HG02588 (cell line): ENCODE measurements at regions not wholly inside any gene's neighbourhood (a gene's known extent, or its start where the extent isn't known, plus 50 kb on each side); places are given as distances from the start of the nearest gene placed in this dataset.
"Not testable (repeated sequence)": the region's sequence is repeated elsewhere in the genome, so short reads cannot be mapped to it uniquely, and the experiment has no call there.

Experiments
- ATAC-seq: cut with Tn5 transposase; IDR thresholded peaks from one replicate; pipeline ENCODE4 v1.9.1; 2021; ENCODE audit warnings: mild to moderate bottlenecking, moderate library complexity; ENCODE audit not compliant: unreplicated experiment

DNA sequence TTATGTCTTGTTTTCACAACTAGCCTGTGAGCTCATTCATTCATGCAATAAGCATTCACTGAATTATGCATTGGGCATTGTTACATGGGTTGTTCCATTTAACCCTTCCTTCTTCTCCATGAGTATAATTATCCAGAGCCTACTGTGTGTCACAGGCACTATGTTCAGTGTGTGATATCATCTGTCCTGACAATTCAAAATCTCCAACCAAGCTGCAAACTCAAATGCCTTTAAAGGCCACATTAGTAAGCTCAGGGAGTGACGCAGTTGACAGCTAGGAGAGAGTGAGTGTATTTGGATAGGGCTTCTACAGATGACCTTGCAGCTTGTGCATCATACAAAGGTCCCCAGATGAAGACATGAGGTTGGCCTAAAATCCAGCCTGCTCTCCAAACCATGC is 289.5 kb downstream of the OMA1 start:
- no peak for ATAC-seq

DNA sequence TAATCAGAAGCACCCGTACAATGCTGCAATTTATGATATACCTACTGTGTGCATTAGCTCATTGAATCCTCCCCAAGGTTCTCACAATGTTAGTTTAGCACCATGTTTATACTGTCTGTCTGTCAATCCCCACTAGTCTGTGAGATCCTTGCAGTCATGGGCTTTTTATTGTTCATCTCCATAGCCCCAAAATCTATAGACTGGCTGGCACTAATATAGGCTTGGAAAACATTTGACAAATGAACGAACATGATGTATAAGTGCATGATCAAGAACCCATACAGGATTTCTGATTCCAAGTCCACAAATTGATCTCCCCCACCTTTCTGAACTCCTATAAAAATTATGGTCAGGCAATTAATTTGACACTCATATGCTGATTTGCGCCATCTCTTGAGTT is 290.0 kb downstream of the OMA1 start:
- ATAC-seq, result no peak

- no peak for ATAC-seq
These were observed 290.5 kb downstream of the OMA1 start for GRCh38 chr1:58256041-58256440.

DNA sequence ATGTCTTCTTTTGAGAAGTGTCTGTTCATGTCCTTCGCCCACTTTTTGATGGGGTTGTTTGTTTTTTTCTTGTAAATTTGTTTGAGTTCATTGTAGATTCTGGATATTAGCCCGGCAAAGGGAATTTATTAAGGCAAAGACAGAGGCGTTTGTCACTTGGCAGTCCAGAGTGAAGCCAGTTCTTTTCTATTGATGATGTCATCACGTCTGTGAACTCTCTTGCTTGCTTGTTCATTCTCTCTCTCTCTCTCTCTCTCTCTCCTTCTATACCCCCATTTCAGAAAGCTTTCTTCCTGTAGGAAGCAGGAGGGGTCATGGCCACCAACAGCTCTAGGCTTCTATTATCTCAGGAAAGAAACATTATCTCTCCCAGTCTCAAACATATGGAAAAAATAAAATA is 291.3 kb downstream of the OMA1 start:
- no peak for ATAC-seq

- no peak for ATAC-seq
These were observed 295.0 kb downstream of the OMA1 start for GRCh38 chr1:58251430-58252073.

DNA sequence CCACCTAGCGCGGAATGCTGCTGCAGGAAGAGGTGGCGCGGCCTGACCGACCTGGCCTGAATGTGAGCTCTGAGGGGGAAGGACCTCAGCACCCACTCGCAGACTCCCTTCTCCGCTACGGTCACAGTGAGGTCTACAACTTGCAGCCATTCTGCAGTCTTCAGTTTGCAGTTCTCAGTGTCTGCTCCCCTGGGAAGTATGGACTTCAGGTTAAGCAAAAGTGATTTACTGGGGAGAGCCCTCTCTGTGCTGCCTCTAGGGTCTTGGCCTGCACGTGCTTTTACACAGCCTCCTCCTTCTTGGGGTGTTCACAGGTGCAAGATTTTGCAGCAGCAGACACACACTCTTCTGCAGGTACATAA is 296.0 kb downstream of the OMA1 start:
- no peak for ATAC-seq

GRCh38 chr1:58249737-58250586 is 296.6 kb downstream of the OMA1 start:
- no peak for ATAC-seq

GRCh38 chr1:58249388-58249736 is 297.2 kb downstream of the OMA1 start:
- no peak for ATAC-seq

DNA sequence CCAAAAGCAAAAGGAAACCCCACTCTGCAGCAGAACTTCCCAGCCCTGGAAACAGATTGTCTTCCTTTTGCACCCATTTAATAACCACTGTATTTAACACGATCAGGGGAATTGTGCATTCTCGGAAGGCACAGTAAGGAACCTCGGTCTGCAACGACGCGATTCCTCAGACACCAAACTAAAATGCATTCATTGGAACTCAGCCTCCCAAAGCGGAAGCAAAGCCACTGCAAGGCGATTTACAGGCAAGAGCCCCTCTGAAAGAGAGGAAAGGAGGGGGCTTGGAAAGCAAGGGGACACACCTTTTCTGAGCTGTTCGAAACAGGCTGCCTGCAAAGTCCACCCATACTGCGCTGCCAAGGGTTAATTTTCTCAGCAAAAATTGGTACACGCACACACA is 297.7 kb downstream of the OMA1 start:
- no peak for ATAC-seq

GRCh38 chr1:58248072-58248471 is 298.5 kb downstream of the OMA1 start:
- no peak for ATAC-seq

DNA sequence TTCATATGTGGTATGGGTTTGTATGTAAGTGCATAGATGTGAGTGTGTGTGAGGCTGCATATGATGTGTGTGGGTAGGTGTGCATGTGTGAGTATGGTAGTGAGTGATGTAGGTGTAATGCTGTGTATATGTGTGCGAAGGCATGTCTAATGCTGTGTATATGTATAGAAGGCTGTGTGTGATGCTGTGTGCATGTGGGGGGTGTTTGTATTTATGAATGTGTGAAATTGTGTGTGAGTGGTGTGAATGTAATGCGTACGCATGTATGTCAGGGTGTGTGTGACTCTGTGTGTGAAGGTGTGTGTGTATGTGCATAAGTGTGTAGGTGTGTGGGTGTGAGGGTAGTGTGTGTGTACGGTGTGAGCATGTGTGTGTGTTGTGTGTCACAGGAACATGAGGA is 300.0 kb downstream of the OMA1 start:
- ATAC-seq, result no peak

GRCh38 chr1:58244872-58245271 is 301.7 kb downstream of the OMA1 start:
- ATAC-seq, result no peak

- no peak for ATAC-seq
These were observed 307.7 kb downstream of the OMA1 start for GRCh38 chr1:58238846-58239245.

DNA sequence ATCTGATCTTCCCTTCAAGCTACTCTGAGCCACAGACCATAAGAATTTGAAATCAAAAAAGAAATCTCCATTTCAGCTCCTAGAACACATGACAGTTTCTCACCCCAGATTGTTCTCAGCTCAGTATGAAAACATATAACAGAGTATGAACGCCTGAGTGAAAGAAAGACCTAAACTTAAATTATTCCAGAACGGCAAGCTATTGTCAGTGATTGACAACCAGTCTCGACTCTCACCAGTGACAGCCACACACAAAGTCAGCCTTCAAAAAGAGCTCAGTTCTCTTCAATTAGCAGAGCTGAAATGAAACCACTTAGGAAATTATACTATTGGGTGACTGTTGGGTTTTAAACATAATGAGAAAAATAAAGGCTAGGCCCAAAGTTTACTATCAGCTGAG is 312.8 kb downstream of the OMA1 start:
- no peak for ATAC-seq

DNA sequence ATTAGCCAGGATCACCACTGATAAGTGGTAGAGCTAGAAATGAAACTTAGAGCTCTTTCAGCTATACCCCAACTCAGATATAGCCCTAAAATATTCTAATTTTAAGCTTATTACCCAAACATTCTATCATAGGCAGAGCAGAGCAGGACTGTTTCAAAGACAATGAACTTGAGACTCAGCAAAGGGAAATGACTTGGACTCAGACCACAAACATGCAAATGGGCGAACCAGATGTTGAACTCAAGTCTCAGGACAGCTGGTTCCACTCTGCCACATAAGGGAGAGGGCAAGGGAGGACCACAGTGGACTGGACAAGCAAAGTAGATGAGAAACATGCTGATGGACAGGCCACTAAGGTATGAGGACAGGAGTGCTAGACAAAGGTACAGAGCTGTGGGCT is 315.3 kb downstream of the OMA1 start:
- peak; percentile 77 for ATAC-seq

DNA sequence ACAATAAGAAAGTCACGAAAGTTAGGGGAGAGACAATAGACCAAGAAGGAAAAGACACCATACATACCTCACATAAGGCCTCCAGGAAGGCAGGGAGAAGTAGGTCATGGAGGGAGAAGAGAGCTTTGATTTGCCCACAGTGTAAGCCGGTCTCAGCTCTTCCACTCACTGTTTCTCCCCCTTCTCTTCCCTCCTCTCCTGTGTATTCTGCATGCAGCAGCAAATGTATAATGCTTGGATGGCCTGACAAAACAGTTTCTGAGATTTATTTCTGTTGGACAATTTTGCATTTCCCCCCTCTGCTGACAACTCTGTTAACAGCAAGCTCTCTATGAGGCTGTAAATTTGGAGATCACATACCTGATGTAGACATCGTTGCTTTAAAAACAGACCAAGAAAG is 318.9 kb downstream of the OMA1 start:
- ATAC-seq, result no peak

GRCh38 chr1:58223522-58223921 is 323.0 kb downstream of the OMA1 start:
- no peak for ATAC-seq

DNA sequence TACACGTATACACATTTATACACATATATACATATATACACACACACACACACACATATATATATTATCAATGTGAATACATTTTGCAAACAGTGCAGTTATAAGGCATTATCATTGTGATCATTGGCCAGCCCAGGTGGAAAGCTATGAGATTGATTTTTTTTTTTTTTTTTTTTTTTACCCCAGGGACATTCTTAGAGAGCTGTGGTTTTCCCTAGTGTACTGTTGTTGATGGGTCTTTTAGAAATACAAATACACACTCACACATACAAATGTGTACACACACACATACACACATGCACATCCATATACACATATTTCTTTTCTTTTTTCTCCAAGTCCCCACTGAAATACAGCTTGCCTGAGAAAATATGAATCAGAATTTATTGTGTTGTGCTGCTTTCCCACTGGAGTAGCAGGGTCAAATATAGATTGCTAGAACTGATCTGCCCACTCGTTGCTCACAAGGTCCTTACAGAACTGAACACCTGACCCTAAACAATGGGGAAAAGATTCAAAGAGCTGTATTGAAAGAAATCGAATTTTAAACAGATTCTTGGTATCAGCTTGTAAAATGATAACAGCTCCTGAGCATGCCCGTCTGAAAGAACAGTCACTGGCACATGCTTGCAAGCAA is 325.6 kb downstream of the OMA1 start:
- no peak for ATAC-seq

DNA sequence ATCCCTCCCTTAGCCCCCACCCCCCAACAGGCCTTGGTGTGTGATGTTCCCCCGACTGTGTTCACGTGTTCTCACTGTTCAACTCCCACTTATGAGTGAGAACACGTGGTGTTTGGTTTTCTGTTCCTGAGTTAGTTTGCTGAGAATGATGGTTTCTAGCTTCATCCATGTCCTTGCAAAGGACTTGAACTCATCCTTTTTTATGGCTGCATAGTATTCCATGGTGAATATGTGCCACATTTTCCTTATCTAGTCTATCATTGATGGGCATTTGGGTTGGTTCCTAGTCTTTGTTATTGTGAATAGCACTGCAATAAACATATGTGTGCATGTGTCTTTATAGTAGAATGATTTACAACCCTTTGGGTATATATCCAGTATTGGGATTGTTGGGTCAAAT is 330.4 kb downstream of the OMA1 start:
- not testable (repeated sequence) for ATAC-seq

DNA sequence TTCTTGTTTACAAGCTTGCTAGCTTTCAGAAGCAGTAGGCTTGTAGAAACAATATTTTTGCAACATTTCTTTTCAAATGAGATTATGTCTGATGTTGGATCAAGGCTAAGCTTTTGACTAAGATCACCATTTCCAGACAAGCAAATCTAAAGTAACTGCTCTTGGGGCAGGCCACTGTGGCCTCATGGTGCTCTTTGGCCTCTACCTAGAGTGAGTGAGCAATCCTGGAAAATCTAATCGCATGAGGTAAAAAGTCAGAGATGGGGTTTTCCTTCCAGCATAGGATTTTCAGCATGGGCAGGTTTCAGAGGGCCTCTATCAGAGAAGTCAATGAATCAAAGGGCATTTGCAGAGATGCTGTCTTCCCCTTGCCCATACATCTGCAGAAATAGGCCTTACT is 331.9 kb downstream of the OMA1 start:
- ATAC-seq, result no peak

DNA sequence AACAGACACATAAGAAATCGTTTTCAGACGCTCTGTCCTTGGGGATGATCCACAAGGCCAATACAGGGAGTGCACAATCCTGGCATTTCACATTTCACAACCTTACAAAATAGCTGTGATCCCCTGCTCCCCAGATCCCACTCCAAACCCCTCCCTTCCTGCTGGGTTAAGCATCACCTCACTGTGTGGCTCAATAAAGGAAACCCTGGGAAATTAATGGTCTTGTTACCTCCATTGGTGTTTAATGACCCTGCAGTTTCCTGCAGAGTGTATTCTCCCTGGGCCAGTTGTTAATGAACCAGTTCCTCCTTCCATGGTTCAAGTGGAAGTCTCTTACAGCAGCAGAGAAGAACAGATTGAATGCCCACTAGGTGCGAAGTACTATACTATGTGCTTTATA is 334.7 kb downstream of the OMA1 start:
- no peak for ATAC-seq

- no peak for ATAC-seq
These were observed 337.0 kb downstream of the OMA1 start for GRCh38 chr1:58209575-58209974.
